ENCODE measurements at regions not wholly inside any gene's neighbourhood (a gene's known extent, or its start where the extent isn't known, plus 50 kb on each side); places are given as distances from the start of the nearest gene placed in this dataset.

- H3K27ac Mint-ChIP-seq, result no peak overlapping the region
- H3K27me3 Mint-ChIP-seq, result no peaks in the 10 kb centered on the region
- no peaks in the 10 kb centered on the region for H3K9me3 Mint-ChIP-seq
- no peak for ATAC-seq
- peaks cover 0 to 20% (median 4%) of the 10 kb centered on the region in 4 donors for H3K4me1 Mint-ChIP-seq
- POLR2A ChIA-PET, result interaction anchor here (2.3 kb wide), 1 partner anchor 14 kb away, joined by 8 read pairs; no protein-coding TSS in a partner anchor
- DNase-seq, result no peak
- H3K36me3 Mint-ChIP-seq, result no peaks in the 10 kb centered on the region
- no peak overlapping the region for H3K4me3 Mint-ChIP-seq
These were observed 266.3 kb downstream of the FBXW7 start for GRCh38 chr4:152269448-152270191.

GRCh38 chr4:152267811-152268210, 268.1 kb downstream of the FBXW7 start:
- no peaks in the 10 kb centered on the region for H3K27me3 Mint-ChIP-seq
- no peak for ATAC-seq
- H3K27ac Mint-ChIP-seq, result no peak overlapping the region
- H3K4me3 Mint-ChIP-seq, result no peak overlapping the region
- DNase-seq, result no peak
- H3K36me3 Mint-ChIP-seq, result no peaks in the 10 kb centered on the region
- H3K4me1 Mint-ChIP-seq, result peaks cover 0 to 20% (median 5%) of the 10 kb centered on the region in 4 donors
- POLR2A ChIA-PET, result interaction anchor here (1.8 kb wide), 1 partner anchor 10 kb away, joined by 4 read pairs; no protein-coding TSS in a partner anchor
- H3K9me3 Mint-ChIP-seq, result no peaks in the 10 kb centered on the region

- H3K27me3 Mint-ChIP-seq, result no peaks in the 10 kb centered on the region
- H3K36me3 Mint-ChIP-seq, result no peaks in the 10 kb centered on the region
- H3K27ac Mint-ChIP-seq, result peak overlapping the region in 1 of 10 donors; percentile 63
- ATAC-seq (no peak), DNase-seq (no peak)
- POLR2A ChIA-PET, result interaction anchor here (1.8 kb wide), 1 partner anchor 9 kb away, joined by 4 read pairs; no protein-coding TSS in a partner anchor
- no peak overlapping the region for H3K4me3 Mint-ChIP-seq
- H3K9me3 Mint-ChIP-seq, result no peaks in the 10 kb centered on the region
- peaks cover 0 to 20% (median 5%) of the 10 kb centered on the region in 4 donors for H3K4me1 Mint-ChIP-seq
These were observed 268.9 kb downstream of the FBXW7 start for GRCh38 chr4:152266831-152267480.

GRCh38 chr4:152265149-152265621, 270.7 kb downstream of the FBXW7 start:
- Mint-ChIP-seq H3K36me3 (no peaks in the 10 kb centered on the region), H3K9me3 (no peaks in the 10 kb centered on the region), H3K27me3 (no peaks in the 10 kb centered on the region), H3K4me1 (peaks cover 0 to 12% (median 5%) of the 10 kb centered on the region in 4 donors), H3K4me3 (no peak overlapping the region), H3K27ac (no peak overlapping the region)
- ATAC-seq, result no peak
- no peak for DNase-seq
- POLR2A ChIA-PET, result interaction anchor here (1.9 kb wide), 1 partner anchor 10 kb away, joined by 5 read pairs; no protein-coding TSS in a partner anchor

- H3K4me3 Mint-ChIP-seq, result no peak overlapping the region
- H3K27ac Mint-ChIP-seq, result no peak overlapping the region
- H3K27me3 Mint-ChIP-seq, result no peaks in the 10 kb centered on the region
- no peak for DNase-seq
- peaks cover 0 to 1% (median 0%) of the 10 kb centered on the region in 9 donors for H3K9me3 Mint-ChIP-seq
- ATAC-seq, result no peak
- H3K36me3 Mint-ChIP-seq, result no peaks in the 10 kb centered on the region
- peaks cover 4 to 12% (median 8%) of the 10 kb centered on the region in 4 donors for H3K4me1 Mint-ChIP-seq
- POLR2A ChIA-PET, result interaction anchor here (1.9 kb wide), 1 partner anchor 8 kb away, joined by 5 read pairs; no protein-coding TSS in a partner anchor
These were observed 271.8 kb downstream of the FBXW7 start for GRCh38 chr4:152264106-152264505.

GRCh38 chr4:152259866-152260265, 276.0 kb downstream of the FBXW7 start:
- no peaks in the 10 kb centered on the region for H3K27me3 Mint-ChIP-seq
- peaks cover 0 to 14% (median 6%) of the 10 kb centered on the region in 4 donors for H3K4me1 Mint-ChIP-seq
- H3K36me3 Mint-ChIP-seq, result peaks cover 0 to 2% (median 0%) of the 10 kb centered on the region in 3 donors
- H3K4me3 Mint-ChIP-seq, result peak overlapping the region in 1 of 10 donors; percentile 40
- POLR2A ChIA-PET, result no interaction called here
- H3K9me3 Mint-ChIP-seq, result peaks cover 0 to 1% (median 0%) of the 10 kb centered on the region in 9 donors
- H3K27ac Mint-ChIP-seq, result peak overlapping the region in 5 of 10 donors; percentile 15 to 80 (median 64)
- ATAC-seq (no peak), DNase-seq (no peak)

GRCh38 chr4:152258804-152259708, 276.8 kb downstream of the FBXW7 start:
- DNase-seq (no peak), ATAC-seq (no peak)
- Mint-ChIP-seq H3K27ac (peak overlapping the region in 9 of 10 donors; percentile 40 to 85 (median 73)), H3K9me3 (peaks cover 0 to 1% (median 0%) of the 10 kb centered on the region in 9 donors), H3K27me3 (no peaks in the 10 kb centered on the region), H3K4me1 (peaks cover 0 to 18% (median 10%) of the 10 kb centered on the region in 4 donors), H3K36me3 (peaks cover 0 to 2% (median 0%) of the 10 kb centered on the region in 3 donors), H3K4me3 (peak overlapping the region in 6 of 10 donors; percentile 23 to 70 (median 50))
- POLR2A ChIA-PET, result interaction anchor here (0.6 kb wide), 1 partner anchor 168 kb away, joined by 3 read pairs; no protein-coding TSS in a partner anchor

- H3K27ac Mint-ChIP-seq, result peak overlapping the region in 7 of 10 donors; percentile 40 to 82 (median 64)
- peaks cover 0 to 1% (median 0%) of the 10 kb centered on the region in 9 donors for H3K9me3 Mint-ChIP-seq
- peak overlapping the region in 6 of 10 donors; percentile 23 to 70 (median 49) for H3K4me3 Mint-ChIP-seq
- ATAC-seq, result no peak
- POLR2A ChIA-PET, result interaction anchor here (1.0 to 2.3 kb wide), 2 partner anchors 9 to 11 kb away, joined by 4 to 15 read pairs; no protein-coding TSS in a partner anchor
- H3K4me1 Mint-ChIP-seq, result peaks cover 0 to 17% (median 11%) of the 10 kb centered on the region in 4 donors
- H3K27me3 Mint-ChIP-seq, result no peaks in the 10 kb centered on the region
- no peak for DNase-seq
- peaks cover 0 to 2% (median 0%) of the 10 kb centered on the region in 3 donors for H3K36me3 Mint-ChIP-seq
These were observed 277.5 kb downstream of the FBXW7 start for GRCh38 chr4:152258391-152258790.

GRCh38 chr4:152257601-152258066, 278.3 kb downstream of the FBXW7 start:
- Mint-ChIP-seq H3K9me3 (peaks cover 0 to 2% (median 0%) of the 10 kb centered on the region in 9 donors), H3K36me3 (peaks cover 0 to 2% (median 0%) of the 10 kb centered on the region in 3 donors), H3K4me1 (peaks cover 3 to 17% (median 11%) of the 10 kb centered on the region in 4 donors), H3K27me3 (no peaks in the 10 kb centered on the region), H3K4me3 (no peak overlapping the region), H3K27ac (no peak overlapping the region)
- POLR2A ChIA-PET, result interaction anchor here (1.0 to 4.1 kb wide), 3 partner anchors 9 to 157 kb away, joined by 4 to 20 read pairs (median 15); no protein-coding TSS in a partner anchor
- ATAC-seq (no peak), DNase-seq (no peak)

GRCh38 chr4:152256996-152257395, 278.9 kb downstream of the FBXW7 start:
- Mint-ChIP-seq H3K4me3 (no peak overlapping the region), H3K4me1 (peaks cover 6 to 17% (median 11%) of the 10 kb centered on the region in 4 donors), H3K27me3 (no peaks in the 10 kb centered on the region), H3K9me3 (peaks cover 0 to 2% (median 0%) of the 10 kb centered on the region in 9 donors), H3K27ac (no peak overlapping the region), H3K36me3 (peaks cover 0 to 2% (median 0%) of the 10 kb centered on the region in 3 donors)
- POLR2A ChIA-PET, result interaction anchor here (2.3 to 4.1 kb wide), 2 partner anchors 9 to 156 kb away, joined by 15 to 20 read pairs; no protein-coding TSS in a partner anchor
- DNase-seq (no peak), ATAC-seq (no peak)

- POLR2A ChIA-PET, result interaction anchor here (0.9 to 4.1 kb wide), 14 partner anchors 9 to 158 kb away, joined by 3 to 20 read pairs (median 4); no protein-coding TSS in a partner anchor
- H3K27me3 Mint-ChIP-seq, result no peaks in the 10 kb centered on the region
- peaks cover 0 to 2% (median 0%) of the 10 kb centered on the region in 3 donors for H3K36me3 Mint-ChIP-seq
- peak in 9 of 10 donors; percentile 20 to 78 (median 59) for DNase-seq
- no peak overlapping the region for H3K27ac Mint-ChIP-seq
- no peak overlapping the region for H3K4me3 Mint-ChIP-seq
- H3K9me3 Mint-ChIP-seq, result peaks cover 0 to 2% (median 0%) of the 10 kb centered on the region in 9 donors
- peak; percentile 99 for ATAC-seq
- H3K4me1 Mint-ChIP-seq, result peaks cover 6 to 21% (median 13%) of the 10 kb centered on the region in 4 donors
These were observed 280.5 kb downstream of the FBXW7 start for GRCh38 chr4:152255437-152255836.
